HT1080 (cell line): ENCODE measurements at regions not wholly inside any gene's neighbourhood (a gene's known extent, or its start where the extent isn't known, plus 50 kb on each side); places are given as distances from the start of the nearest gene placed in this dataset.
"Not testable (repeated sequence)": the region's sequence is repeated elsewhere in the genome, so short reads cannot be mapped to it uniquely, and the experiment has no call there.

ENCODE experiments used
- DNase-seq: peaks from one replicate; pipeline ENCODE4 v3.0.0-alpha.2; 2015; ENCODE audit warnings: low read depth

- no peak for DNase-seq
These were observed 190.1 kb upstream of the GPRIN3 start for GRCh38 chr4:89497517-89498308.

- peak; percentile 26 for DNase-seq
These were observed 189.3 kb upstream of the GPRIN3 start for GRCh38 chr4:89496851-89497250.

GRCh38 chr4:89493367-89493766 is 185.8 kb upstream of the GPRIN3 start:
- DNase-seq, result no peak

GRCh38 chr4:89492581-89493071 is 185.0 kb upstream of the GPRIN3 start:
- DNase-seq, result peak; percentile 76

- no peak for DNase-seq
These were observed 184.2 kb upstream of the GPRIN3 start for GRCh38 chr4:89491761-89492160.

- DNase-seq, result not testable (repeated sequence)
These were observed 182.4 kb upstream of the GPRIN3 start for GRCh38 chr4:89489921-89490431.

- no peak for DNase-seq
These were observed 181.8 kb upstream of the GPRIN3 start for GRCh38 chr4:89489338-89489771.

GRCh38 chr4:89488736-89489135 is 181.1 kb upstream of the GPRIN3 start:
- DNase-seq, result no peak

GRCh38 chr4:89486673-89487072 is 179.1 kb upstream of the GPRIN3 start:
- no peak for DNase-seq

GRCh38 chr4:89486042-89486441 is 178.4 kb upstream of the GPRIN3 start:
- DNase-seq, result no peak

GRCh38 chr4:89483833-89484232 is 176.2 kb upstream of the GPRIN3 start:
- no peak for DNase-seq

- DNase-seq, result peak; percentile 51
These were observed 175.5 kb upstream of the GPRIN3 start for GRCh38 chr4:89482926-89483595.

- DNase-seq, result peak; percentile 50
These were observed 174.7 kb upstream of the GPRIN3 start for GRCh38 chr4:89482251-89482650.

GRCh38 chr4:89469930-89470375 is 162.4 kb upstream of the GPRIN3 start:
- peak; percentile 96 for DNase-seq

GRCh38 chr4:89469516-89469915 is 161.9 kb upstream of the GPRIN3 start:
- DNase-seq, result no peak

GRCh38 chr4:89468602-89469001 is 161.0 kb upstream of the GPRIN3 start:
- no peak for DNase-seq

- no peak for DNase-seq
These were observed 155.7 kb upstream of the GPRIN3 start for GRCh38 chr4:89463341-89463740.

GRCh38 chr4:89447543-89447942 is 139.9 kb upstream of the GPRIN3 start:
- DNase-seq, result no peak

GRCh38 chr4:89446193-89446592 is 138.6 kb upstream of the GPRIN3 start:
- no peak for DNase-seq

- DNase-seq, result no peak
These were observed 131.9 kb upstream of the GPRIN3 start for GRCh38 chr4:89439533-89439932.

GRCh38 chr4:89438102-89438831 is 130.7 kb upstream of the GPRIN3 start:
- peak; percentile 47 for DNase-seq
